ENCODE measurements at regions not wholly inside any gene's neighbourhood (a gene's known extent, or its start where the extent isn't known, plus 50 kb on each side); places are given as distances from the start of the nearest gene placed in this dataset.

DNA sequence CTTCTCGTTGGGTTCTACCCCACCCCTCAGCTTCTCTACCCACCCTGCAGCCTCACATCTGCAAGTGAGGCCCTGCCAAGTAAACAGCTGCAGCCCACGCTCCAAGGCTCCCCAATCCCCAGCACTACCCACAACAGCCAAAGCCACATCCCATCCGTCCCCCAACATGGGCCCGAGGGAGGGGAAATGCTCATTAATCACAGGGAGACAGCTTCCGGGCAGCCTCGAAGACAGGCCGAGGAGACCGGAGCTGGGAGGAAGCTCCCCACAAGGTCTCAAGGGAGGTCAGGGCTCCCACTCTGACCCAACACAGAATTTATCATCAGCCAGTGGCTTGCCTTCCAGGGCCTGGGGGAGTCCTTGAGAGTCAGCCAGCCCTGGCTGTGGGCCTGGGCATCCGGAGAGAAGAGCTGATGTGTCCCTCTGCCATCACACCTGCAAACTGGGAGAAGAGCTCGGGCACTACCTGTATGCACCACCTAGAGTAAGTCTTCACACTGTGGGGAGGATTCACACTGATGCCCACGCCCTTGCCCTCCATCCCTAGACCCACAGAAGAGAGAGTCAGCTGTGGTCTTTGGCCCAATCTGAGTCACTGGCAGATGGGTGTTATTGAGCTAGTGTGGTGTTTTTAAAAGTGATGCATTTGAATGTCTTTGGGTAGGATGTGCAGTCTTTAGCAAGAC is 115.5 kb upstream of the ZMIZ1 start:
- Mint-ChIP-seq H3K4me1 (no peaks in the 10 kb centered on the region), H3K27me3 (no peaks in the 10 kb centered on the region), H3K36me3 (no peaks in the 10 kb centered on the region), H3K9me3 (no peaks in the 10 kb centered on the region), H3K4me3 (no peak overlapping the region), H3K27ac (peak overlapping the region; percentile 24)
- ATAC-seq (ENCODE audit: low read depth) (no peak), DNase-seq (no peak)
- POLR2A ChIA-PET = no interaction called here

DNA sequence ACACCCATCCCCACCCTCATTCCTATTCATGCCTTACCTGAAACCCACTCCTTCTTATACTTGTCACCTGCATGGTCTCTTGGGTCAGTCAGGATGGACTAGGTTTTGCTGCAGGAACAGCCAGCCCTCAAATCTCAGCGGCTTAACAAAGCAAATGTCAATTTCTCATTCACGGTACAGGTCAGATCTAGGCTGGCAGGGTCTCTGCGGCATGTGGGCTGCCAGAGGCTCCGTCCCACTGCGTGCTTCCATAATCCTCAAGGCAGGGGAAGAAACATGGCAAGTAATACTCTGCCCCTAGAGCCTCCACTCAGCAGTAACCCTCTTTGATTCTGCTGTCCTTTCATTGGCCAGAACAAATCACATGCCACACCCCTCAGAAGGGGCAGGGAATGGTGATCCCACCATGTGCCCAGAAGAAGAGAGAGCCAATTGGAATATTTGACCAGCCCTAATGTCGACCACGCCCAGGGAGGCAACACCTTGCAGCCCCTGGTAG is 114.9 kb upstream of the ZMIZ1 start:
- no peaks in the 10 kb centered on the region for H3K27me3 Mint-ChIP-seq
- H3K9me3 Mint-ChIP-seq = no peaks in the 10 kb centered on the region
- POLR2A ChIA-PET = no interaction called here
- peak overlapping the region; percentile 22 for H3K27ac Mint-ChIP-seq
- H3K36me3 Mint-ChIP-seq = no peaks in the 10 kb centered on the region
- H3K4me3 Mint-ChIP-seq = no peak overlapping the region
- DNase-seq (no peak), ATAC-seq (ENCODE audit: low read depth) (no peak)
- no peaks in the 10 kb centered on the region for H3K4me1 Mint-ChIP-seq

DNA sequence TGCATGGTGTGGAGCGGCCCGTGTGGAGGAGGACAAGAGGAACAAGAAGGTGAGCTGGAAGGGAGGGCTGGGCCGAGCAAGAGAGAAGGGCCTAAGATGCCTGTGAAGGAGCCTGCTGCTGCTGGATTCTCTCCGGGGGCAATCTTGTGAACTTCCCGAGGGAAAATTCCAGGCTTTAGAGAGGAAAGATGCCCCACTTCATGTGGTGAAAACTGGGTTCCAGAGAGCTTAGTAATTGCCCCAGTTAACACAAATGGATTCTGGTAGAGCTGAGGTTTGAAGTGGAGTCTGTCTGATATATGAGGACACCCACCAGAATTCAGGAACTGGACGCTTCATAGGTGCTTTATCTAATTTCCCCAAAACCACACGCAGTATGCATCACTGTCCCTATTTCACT is 114.1 kb upstream of the ZMIZ1 start:
- Mint-ChIP-seq H3K9me3 (no peaks in the 10 kb centered on the region), H3K4me3 (no peak overlapping the region), H3K27ac (no peak overlapping the region), H3K36me3 (no peaks in the 10 kb centered on the region), H3K27me3 (no peaks in the 10 kb centered on the region), H3K4me1 (no peaks in the 10 kb centered on the region)
- POLR2A ChIA-PET = no interaction called here
- ATAC-seq (ENCODE audit: low read depth) = no peak
- no peak for DNase-seq

DNA sequence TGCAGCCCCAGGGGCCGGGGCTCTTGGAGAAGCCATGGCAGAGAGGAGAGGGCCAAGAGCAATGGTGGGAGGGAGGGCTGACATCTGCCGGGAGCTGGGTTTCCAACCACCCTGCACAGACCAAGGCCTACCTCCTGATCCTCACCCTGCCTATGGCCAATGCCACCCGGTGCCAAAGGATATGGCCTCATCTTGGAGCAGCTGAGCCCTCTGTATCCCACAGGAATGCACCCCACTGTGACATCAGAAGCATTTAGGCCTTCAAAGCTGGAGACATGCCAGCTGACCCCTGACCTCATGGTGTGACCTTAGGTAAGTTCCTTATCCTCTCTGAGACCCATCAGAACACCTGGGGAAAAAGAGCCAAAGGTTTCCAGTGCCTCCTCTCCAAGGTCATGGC is 113.6 kb upstream of the ZMIZ1 start:
- POLR2A ChIA-PET = no interaction called here
- Mint-ChIP-seq H3K27ac (no peak overlapping the region), H3K4me1 (no peaks in the 10 kb centered on the region), H3K4me3 (no peak overlapping the region), H3K27me3 (no peaks in the 10 kb centered on the region), H3K36me3 (no peaks in the 10 kb centered on the region), H3K9me3 (no peaks in the 10 kb centered on the region)
- DNase-seq (no peak), ATAC-seq (ENCODE audit: low read depth) (no peak)

DNA sequence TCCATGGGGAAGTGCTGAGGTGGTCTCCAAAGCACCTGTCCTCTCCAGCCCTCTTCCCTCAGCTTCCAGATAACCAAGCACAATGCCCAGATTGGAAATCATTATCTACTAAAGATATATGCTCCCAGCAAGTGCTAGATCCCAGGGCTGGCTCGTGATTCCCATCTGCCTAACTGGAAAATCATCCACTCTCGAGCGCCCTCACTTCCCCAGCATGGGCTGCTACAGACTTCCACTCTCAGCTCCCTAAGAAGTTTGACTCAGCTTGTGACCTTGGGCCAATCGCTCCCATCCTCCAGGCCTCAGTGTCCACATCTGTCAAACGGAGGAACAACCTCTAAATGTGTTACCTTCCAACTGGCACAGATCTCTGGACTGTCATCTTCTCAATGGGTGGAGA is 112.4 kb upstream of the ZMIZ1 start:
- Mint-ChIP-seq H3K4me3 (no peak overlapping the region), H3K27me3 (no peaks in the 10 kb centered on the region), H3K36me3 (no peaks in the 10 kb centered on the region), H3K27ac (no peak overlapping the region), H3K9me3 (no peaks in the 10 kb centered on the region), H3K4me1 (no peaks in the 10 kb centered on the region)
- ATAC-seq (ENCODE audit: low read depth) = no peak
- no peak for DNase-seq
- POLR2A ChIA-PET = no interaction called here

DNA sequence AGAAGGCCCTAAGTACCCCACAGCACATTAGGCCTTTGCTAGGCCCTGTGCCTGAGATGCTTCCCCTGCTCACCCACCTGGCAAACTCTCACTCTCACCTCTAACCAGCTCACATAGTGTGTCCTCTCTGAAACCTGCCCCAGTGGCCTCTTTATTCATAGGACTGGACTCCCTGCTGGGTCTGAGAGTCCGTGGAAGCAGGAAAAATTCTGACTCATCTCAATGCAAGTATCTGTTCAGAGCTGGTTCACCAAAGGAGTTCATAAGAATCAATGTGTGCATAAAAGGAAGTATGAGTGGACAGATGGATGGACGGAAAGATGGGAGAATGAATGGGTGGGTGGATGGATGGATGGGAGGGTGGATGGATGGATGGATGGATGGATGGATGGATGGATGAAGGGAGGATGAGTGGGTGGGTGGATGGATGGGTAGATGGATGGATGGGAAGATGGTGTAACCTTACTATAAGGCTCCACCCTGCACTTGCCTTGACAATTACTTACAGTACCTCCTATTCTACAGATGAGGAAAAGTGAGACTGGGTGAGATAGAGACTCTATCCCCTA is 111.2 kb upstream of the ZMIZ1 start:
- Mint-ChIP-seq H3K4me3 (no peak overlapping the region), H3K9me3 (no peaks in the 10 kb centered on the region), H3K27ac (no peak overlapping the region), H3K36me3 (no peaks in the 10 kb centered on the region), H3K27me3 (no peaks in the 10 kb centered on the region), H3K4me1 (no peaks in the 10 kb centered on the region)
- ATAC-seq (ENCODE audit: low read depth) = no peak
- POLR2A ChIA-PET = no interaction called here
- DNase-seq = no peak

DNA sequence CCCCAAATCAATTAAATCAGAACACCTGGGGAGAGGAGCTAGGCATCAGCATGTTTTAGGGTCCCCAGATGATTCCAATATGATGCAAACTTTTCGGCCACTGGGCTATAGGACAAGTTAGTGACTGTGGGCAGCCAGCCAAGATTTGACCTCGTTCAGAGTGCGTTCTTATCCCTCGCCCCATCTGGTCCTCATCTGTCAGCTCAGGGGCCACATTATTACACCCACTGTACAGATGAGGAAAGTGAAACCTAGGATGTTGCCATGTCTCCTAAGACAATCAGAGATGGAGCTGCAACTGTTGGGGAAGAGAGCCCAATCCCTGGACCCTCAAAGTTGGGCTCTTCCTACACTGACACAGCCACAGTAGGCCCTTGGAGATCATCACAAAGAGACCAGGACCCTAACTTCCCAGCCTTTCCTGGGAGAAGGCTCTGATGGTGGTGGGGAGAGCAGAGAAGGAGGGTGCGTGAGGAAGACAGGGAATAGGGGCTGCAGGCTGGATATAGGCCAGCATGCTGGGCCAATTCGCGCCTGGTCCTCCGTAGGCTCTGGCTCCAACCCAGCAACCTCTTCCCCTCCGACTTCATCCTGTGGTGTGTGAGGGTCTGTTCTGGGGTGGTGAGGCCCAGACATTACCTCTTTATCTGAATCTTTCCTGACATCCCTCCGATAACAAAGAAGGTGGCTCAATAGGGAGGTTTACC is 109.4 kb upstream of the ZMIZ1 start:
- H3K4me1 Mint-ChIP-seq = no peaks in the 10 kb centered on the region
- ATAC-seq (ENCODE audit: low read depth) (no peak), DNase-seq (no peak)
- POLR2A ChIA-PET = no interaction called here
- H3K9me3 Mint-ChIP-seq = no peaks in the 10 kb centered on the region
- no peak overlapping the region for H3K4me3 Mint-ChIP-seq
- no peaks in the 10 kb centered on the region for H3K36me3 Mint-ChIP-seq
- H3K27ac Mint-ChIP-seq = no peak overlapping the region
- no peaks in the 10 kb centered on the region for H3K27me3 Mint-ChIP-seq

GRCh38 chr10:78959924-78960285 is 108.9 kb upstream of the ZMIZ1 start:
- no peak for ATAC-seq (ENCODE audit: low read depth)
- Mint-ChIP-seq H3K4me3 (no peak overlapping the region), H3K36me3 (no peaks in the 10 kb centered on the region), H3K27ac (no peak overlapping the region), H3K27me3 (no peaks in the 10 kb centered on the region), H3K9me3 (no peaks in the 10 kb centered on the region), H3K4me1 (no peaks in the 10 kb centered on the region)
- POLR2A ChIA-PET = no interaction called here
- DNase-seq = no peak

DNA sequence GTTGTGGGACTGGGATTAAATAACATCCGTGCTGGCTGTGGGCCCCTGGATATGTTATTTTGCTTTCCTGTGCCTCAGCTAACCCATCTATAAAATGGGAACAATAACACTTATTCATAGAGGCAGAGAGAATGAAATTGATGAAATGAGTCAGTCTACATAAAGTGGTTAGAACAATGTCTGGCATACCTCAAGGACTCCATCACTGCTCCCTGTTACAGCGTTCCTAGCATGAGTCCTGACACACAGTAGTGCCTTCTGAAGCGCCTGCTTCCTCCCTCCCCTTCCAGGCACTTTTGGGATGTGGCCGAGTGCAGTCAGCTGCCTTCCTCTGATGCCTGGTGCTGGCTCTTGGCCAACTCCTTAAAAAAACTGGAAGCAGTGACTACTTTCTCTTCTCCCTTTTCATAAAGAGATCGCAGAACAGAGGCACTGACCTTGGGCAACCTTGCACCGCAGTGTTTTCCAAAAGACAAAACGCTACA is 108.4 kb upstream of the ZMIZ1 start:
- DNase-seq = no peak
- no peaks in the 10 kb centered on the region for H3K27me3 Mint-ChIP-seq
- no peak overlapping the region for H3K27ac Mint-ChIP-seq
- POLR2A ChIA-PET = no interaction called here
- ATAC-seq (ENCODE audit: low read depth) = no peak
- no peaks in the 10 kb centered on the region for H3K9me3 Mint-ChIP-seq
- no peak overlapping the region for H3K4me3 Mint-ChIP-seq
- no peaks in the 10 kb centered on the region for H3K4me1 Mint-ChIP-seq
- no peaks in the 10 kb centered on the region for H3K36me3 Mint-ChIP-seq

GRCh38 chr10:78961760-78962159 is 107.0 kb upstream of the ZMIZ1 start:
- Mint-ChIP-seq H3K9me3 (no peaks in the 10 kb centered on the region), H3K27ac (no peak overlapping the region), H3K36me3 (no peaks in the 10 kb centered on the region), H3K27me3 (no peaks in the 10 kb centered on the region), H3K4me3 (no peak overlapping the region), H3K4me1 (no peaks in the 10 kb centered on the region)
- POLR2A ChIA-PET = interaction anchor here (1.5 kb wide), 1 partner anchor 12 kb away, joined by 4 read pairs; no protein-coding TSS in a partner anchor
- ATAC-seq (ENCODE audit: low read depth) (no peak), DNase-seq (no peak)

DNA sequence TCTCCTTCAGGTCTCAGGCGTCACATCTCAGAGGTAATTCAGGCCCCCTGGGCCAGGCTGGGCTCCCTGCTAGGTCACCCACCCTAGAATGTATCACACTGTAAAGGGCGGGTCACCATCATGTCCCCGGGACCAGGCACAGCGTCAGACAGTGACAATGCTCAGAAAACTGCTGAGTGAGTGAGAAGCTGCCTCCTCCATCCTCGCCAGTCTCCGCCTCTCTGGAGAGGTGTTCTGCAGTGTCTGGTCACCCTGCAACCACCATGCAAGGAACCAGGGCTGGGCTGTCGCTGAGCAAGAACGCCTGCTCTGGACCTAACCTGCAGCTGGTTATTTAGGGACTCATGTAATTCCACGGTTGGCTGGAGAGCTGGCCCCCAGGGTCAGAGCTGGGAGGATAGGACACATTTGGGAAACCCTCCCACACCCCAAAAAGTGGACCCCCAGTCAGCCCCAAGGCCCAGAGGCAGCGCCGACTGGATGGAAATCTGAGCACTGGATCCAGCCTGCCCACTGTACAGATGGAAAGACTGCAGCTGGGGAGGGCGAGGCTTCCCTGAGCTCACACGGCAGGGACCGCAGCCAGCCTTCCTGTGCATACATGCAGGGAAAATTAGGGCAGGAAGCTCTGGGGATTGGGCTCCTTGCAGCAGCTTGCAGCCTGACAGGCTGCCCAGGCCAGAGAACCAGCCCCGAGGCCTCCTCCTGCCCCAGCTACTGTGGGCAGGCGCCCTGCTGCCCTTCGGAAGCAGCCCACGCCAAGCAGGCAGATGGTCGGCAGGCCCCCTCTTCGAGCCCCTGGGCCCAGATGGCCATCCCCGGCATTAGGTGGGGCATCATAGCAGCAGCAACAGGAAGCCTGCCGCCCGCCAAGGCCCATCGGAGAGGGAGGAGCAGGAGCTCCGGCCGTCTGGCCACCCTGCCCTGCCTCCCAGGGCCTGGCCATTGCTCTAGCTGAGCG is 105.4 kb upstream of the ZMIZ1 start:
- POLR2A ChIA-PET = interaction anchor here (1.5 kb wide), 1 partner anchor 10 kb away, joined by 4 read pairs; no protein-coding TSS in a partner anchor
- ATAC-seq (ENCODE audit: low read depth) = no peak

GRCh38 chr10:78964274-78964951 is 104.4 kb upstream of the ZMIZ1 start:
- H3K4me3 Mint-ChIP-seq = no peak overlapping the region
- H3K9me3 Mint-ChIP-seq = no peaks in the 10 kb centered on the region
- DNase-seq = no peak
- H3K27ac Mint-ChIP-seq = no peak overlapping the region
- H3K4me1 Mint-ChIP-seq = no peaks in the 10 kb centered on the region
- no peaks in the 10 kb centered on the region for H3K36me3 Mint-ChIP-seq
- H3K27me3 Mint-ChIP-seq = no peaks in the 10 kb centered on the region
- ATAC-seq (ENCODE audit: low read depth) = no peak
- POLR2A ChIA-PET = no interaction called here

More for the DNA sequence above, 105.4 kb upstream of the ZMIZ1 start:
- Mint-ChIP-seq H3K27me3 (no peaks in the 10 kb centered on the region), H3K4me3 (no peak overlapping the region), H3K9me3 (no peaks in the 10 kb centered on the region), H3K4me1 (no peaks in the 10 kb centered on the region), H3K36me3 (no peaks in the 10 kb centered on the region), H3K27ac (no peak overlapping the region)
- DNase-seq = no peak
